Left ventricle myocardium inferior (tissue), 1 donor: ENCODE measurements at regions not wholly inside any gene's neighbourhood (a gene's known extent, or its start where the extent isn't known, plus 50 kb on each side); places are given as distances from the start of the nearest gene placed in this dataset.

ENCODE experiments used
- DNase-seq: peaks from one replicate; pipeline ENCODE4 v3.0.0-alpha.2; 2020
- H3K27ac ChIP-seq: fragments of 200-600 bp; replicated peaks from 2 replicates; pipeline ENCODE4 v1.8.0; 2021
- H3K27me3 ChIP-seq: fragments of 200-600 bp; 2 replicates; pipeline ENCODE4 v1.8.0; 2021; ENCODE audit warnings: low read depth
- H3K36me3 ChIP-seq: fragments of 200-600 bp; 2 replicates; pipeline ENCODE4 v1.8.0; 2021
- H3K4me1 ChIP-seq: fragments of 200-600 bp; 2 replicates; pipeline ENCODE4 v1.8.0; 2021
- H3K4me3 ChIP-seq: fragments of 200-600 bp; 2 replicates; pipeline ENCODE4 v1.8.0; 2021; ENCODE audit warnings: mild to moderate bottlenecking, moderate library complexity
- H3K9me3 ChIP-seq: fragments of 200-600 bp; replicated peaks from 2 replicates; pipeline ENCODE4 v1.8.0; 2021
- intact Hi-C: fragments of 100-400 bp; cut with micrococcal nuclease; formaldehyde crosslinking; loops from one replicate; pipeline ENCODE4 v1.11.0; 2022
- TF ChIP-seq, protein P1 (sequence below): fragments of 200-600 bp; IDR thresholded peaks from 2 replicates; pipeline ENCODE4 v1.8.0; 2021; ENCODE audit warnings: antibody characterized with exemption, mild to moderate bottlenecking, borderline replicate concordance
- donor health status: DM: no; HTN: yes; CAD: no; lungs with severe emphysema.

DNA sequence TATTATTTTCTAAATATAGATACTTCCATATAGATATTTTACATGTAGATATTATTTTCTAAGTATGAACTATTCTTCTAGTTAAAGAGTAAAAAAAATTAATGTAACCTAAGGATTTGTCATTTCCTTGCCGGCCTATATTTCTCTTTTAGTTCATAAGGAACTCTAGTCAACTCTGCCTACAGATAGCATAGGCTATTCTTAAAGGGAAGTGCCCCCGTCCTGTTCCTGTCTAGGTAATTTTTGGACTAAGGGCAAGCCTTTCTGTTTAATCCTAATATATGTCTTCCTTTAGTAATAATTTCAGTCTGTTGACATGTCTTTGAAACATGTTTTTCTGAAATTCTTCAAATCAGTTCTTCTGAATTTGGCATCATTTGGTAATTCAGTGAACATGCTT, 161.9 kb downstream of the C11orf91 start:
- H3K4me1 ChIP-seq, result peaks cover 8% of the 10 kb centered on the region
- H3K27ac ChIP-seq, result no peak overlapping the region
- H3K36me3 ChIP-seq, result no peaks in the 10 kb centered on the region
- TF ChIP-seq, protein P1, sequence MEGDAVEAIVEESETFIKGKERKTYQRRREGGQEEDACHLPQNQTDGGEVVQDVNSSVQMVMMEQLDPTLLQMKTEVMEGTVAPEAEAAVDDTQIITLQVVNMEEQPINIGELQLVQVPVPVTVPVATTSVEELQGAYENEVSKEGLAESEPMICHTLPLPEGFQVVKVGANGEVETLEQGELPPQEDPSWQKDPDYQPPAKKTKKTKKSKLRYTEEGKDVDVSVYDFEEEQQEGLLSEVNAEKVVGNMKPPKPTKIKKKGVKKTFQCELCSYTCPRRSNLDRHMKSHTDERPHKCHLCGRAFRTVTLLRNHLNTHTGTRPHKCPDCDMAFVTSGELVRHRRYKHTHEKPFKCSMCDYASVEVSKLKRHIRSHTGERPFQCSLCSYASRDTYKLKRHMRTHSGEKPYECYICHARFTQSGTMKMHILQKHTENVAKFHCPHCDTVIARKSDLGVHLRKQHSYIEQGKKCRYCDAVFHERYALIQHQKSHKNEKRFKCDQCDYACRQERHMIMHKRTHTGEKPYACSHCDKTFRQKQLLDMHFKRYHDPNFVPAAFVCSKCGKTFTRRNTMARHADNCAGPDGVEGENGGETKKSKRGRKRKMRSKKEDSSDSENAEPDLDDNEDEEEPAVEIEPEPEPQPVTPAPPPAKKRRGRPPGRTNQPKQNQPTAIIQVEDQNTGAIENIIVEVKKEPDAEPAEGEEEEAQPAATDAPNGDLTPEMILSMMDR, result no peak
- H3K27me3 ChIP-seq, result peaks cover 11% of the 10 kb centered on the region
- no peak overlapping the region for H3K4me3 ChIP-seq
- intact Hi-C loops, result no loop called here
- DNase-seq, result no peak
- H3K9me3 ChIP-seq, result peaks cover 8% of the 10 kb centered on the region

DNA sequence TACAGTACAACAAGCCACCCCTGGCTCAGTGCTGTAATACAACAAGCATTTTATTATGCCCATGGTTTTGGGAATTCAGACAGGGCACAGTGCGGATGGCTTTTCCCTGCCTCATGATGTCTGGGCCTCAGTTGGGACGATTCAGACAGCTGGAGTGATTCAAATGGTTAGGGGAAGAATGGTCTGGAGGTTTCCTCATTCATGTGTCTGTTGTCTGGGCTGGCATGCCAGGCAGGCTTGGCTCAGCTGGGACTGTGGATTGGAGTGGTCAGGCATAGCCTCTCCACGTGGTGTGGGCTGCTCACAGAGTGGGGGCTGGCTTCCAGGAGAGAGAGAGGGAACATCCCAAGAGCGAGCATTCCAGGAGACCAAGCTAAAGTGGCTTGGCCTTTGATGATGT, 164.4 kb downstream of the C11orf91 start:
- H3K27ac ChIP-seq, result no peak overlapping the region
- peaks cover 11% of the 10 kb centered on the region for H3K27me3 ChIP-seq
- intact Hi-C loops, result no loop called here
- no peak for DNase-seq
- TF ChIP-seq, protein P1, result no peak
- no peak overlapping the region for H3K4me3 ChIP-seq
- H3K4me1 ChIP-seq, result peaks cover 8% of the 10 kb centered on the region
- H3K9me3 ChIP-seq, result peaks cover 8% of the 10 kb centered on the region
- no peaks in the 10 kb centered on the region for H3K36me3 ChIP-seq

GRCh38 chr11:33534575-33534974, 166.1 kb downstream of the C11orf91 start:
- Histone ChIP-seq H3K9me3 (peaks cover 8% of the 10 kb centered on the region), H3K36me3 (no peaks in the 10 kb centered on the region), H3K27ac (no peak overlapping the region), H3K27me3 (peaks cover 11% of the 10 kb centered on the region), H3K4me1 (peaks cover 7% of the 10 kb centered on the region), H3K4me3 (no peak overlapping the region)
- TF ChIP-seq, protein P1, result no peak
- DNase-seq, result no peak
- intact Hi-C loops, result no loop called here

DNA sequence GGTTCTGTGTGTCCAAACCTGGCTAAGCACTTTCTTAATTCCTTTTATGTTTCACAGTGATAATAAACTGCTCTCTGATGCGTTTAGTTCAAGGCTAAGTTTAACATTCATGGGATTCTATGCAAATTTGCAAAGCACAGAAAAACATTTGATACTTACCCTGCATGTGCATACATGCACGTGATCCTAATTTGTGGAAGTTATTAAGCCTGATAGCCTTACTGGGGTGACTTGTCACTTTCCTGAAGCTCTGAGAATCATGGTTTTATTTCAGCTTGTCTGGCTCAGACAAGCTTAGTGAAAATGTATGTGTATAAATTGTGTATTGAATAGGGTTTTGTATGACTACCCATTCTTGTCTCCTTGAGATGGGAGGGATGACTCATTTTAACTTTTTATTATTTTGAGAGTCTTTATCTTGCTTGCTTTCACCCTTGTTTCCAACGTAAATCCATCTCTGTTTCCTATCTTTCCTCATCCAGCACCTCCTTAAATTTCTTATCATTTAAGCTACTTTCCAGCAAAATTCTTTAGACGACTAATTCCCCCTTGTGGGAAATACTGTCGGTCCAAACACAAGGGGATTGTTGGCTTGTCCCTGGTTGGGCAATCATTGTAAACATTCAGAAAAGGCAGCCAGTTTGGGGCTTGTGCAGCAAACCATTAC, 167.1 kb downstream of the C11orf91 start:
- H3K27me3 ChIP-seq, result peaks cover 11% of the 10 kb centered on the region
- H3K4me1 ChIP-seq, result no peaks in the 10 kb centered on the region
- intact Hi-C loops, result no loop called here
- H3K36me3 ChIP-seq, result no peaks in the 10 kb centered on the region
- TF ChIP-seq, protein P1, result no peak
- no peak overlapping the region for H3K27ac ChIP-seq
- H3K9me3 ChIP-seq, result peaks cover 11% of the 10 kb centered on the region
- DNase-seq, result no peak
- no peak overlapping the region for H3K4me3 ChIP-seq

DNA sequence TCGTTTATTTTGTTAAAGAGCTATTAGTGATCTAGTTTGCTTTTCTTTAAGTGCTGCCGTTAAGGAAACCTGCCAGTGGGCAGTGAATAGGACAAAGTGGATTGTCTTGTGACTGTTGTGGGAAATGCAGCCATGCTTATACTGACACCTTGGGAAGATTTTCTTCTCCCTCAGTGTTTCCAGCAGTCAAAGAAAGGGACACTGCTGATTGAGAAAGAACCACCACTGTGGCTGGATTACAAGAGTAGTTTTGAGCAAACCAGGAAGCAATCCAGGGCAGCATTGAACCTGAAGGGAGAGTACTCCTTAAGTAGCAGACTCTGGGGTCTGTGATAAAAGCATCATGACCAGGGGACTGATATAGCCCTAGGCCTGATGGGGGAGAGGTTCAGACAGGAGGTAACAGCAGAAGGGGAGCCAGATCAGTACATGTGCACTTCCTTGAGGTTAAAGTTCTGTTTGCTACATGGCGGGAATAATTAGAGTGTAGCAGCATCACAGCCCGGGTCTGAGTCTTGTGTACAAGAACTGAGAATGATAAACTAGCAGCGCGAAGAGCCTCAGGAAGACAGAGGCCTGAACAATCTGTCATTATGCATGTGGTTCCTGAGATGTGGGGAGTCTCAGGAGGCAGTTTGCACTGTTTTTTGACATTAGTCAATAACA, 167.8 kb downstream of the C11orf91 start:
- TF ChIP-seq, protein P1, result no peak
- intact Hi-C loops, result no loop called here
- no peak for DNase-seq

More for the DNA sequence above, 167.8 kb downstream of the C11orf91 start:
- Histone ChIP-seq H3K27ac (no peak overlapping the region), H3K27me3 (peaks cover 11% of the 10 kb centered on the region), H3K4me1 (no peaks in the 10 kb centered on the region), H3K9me3 (peaks cover 17% of the 10 kb centered on the region), H3K36me3 (no peaks in the 10 kb centered on the region), H3K4me3 (no peak overlapping the region)
